ENCODE measurements at regions not wholly inside any gene's neighbourhood (a gene's known extent, or its start where the extent isn't known, plus 50 kb on each side); places are given as distances from the start of the nearest gene placed in this dataset.
A peak's percentile ranks its signal among the peaks of the same experiment; 100 is the strongest.

GRCh38 chr4:186813377-186814068 lies 89.9 kb upstream of the FAT1 start:
- in situ Hi-C loops (cut with HindIII; ENCODE audit: low sequenced_read_pairs): no loop called here
- TF ChIP-seq, protein P1, sequence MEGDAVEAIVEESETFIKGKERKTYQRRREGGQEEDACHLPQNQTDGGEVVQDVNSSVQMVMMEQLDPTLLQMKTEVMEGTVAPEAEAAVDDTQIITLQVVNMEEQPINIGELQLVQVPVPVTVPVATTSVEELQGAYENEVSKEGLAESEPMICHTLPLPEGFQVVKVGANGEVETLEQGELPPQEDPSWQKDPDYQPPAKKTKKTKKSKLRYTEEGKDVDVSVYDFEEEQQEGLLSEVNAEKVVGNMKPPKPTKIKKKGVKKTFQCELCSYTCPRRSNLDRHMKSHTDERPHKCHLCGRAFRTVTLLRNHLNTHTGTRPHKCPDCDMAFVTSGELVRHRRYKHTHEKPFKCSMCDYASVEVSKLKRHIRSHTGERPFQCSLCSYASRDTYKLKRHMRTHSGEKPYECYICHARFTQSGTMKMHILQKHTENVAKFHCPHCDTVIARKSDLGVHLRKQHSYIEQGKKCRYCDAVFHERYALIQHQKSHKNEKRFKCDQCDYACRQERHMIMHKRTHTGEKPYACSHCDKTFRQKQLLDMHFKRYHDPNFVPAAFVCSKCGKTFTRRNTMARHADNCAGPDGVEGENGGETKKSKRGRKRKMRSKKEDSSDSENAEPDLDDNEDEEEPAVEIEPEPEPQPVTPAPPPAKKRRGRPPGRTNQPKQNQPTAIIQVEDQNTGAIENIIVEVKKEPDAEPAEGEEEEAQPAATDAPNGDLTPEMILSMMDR (IDR thresholded peaks at IDR 0.05; ENCODE audit: low read depth, low read length): no peak
- DNase-seq (ENCODE audit: low read depth, low spot score): no peak
- H3K4me3 ChIP-seq (ENCODE audit: low read depth, low read length): no peak overlapping the region

GRCh38 chr4:186814535-186815070 lies 90.9 kb upstream of the FAT1 start:
- TF ChIP-seq, protein P1 (IDR thresholded peaks at IDR 0.05; ENCODE audit: low read depth, low read length): no peak
- H3K4me3 ChIP-seq (ENCODE audit: low read depth, low read length): no peak overlapping the region
- in situ Hi-C loops (cut with HindIII; ENCODE audit: low sequenced_read_pairs): no loop called here
- DNase-seq (ENCODE audit: low read depth, low spot score): no peak

DNA sequence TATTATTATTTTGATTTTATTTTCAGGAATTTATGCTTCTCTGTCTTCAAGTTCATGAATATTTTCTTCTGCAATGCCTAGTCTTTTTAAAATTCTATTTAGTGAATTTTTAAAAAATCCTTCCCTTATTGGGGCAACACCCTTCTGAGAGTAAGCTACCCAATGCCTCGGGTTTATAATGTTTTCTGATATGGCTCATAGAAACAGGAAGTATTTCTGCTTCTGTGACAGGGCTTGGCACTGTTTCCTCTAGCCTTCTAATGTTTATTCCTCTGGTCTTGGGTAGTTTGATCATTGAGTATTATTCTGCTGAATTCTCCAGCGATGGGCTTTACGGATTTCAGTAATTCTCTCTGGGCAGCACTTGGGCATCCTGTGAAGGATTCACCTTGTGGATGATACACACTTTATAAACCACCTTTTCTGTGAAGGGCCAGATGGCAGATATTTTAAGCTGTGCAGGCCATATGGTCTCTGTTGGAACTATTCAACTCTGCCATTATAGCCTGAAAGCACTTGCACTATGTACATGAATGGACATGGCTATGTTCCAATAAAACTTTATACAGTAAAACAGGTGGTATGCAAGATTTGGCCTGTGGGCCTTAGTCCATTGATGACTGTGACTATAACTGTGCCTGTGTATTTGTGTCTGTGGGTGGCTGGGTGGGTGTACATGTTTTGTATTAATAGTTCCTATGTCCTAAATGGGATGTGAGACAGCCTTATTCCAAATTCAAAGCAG lies 95.9 kb upstream of the FAT1 start:
- TF ChIP-seq, protein P1 (IDR thresholded peaks at IDR 0.05; ENCODE audit: low read depth, low read length): no peak
- no peak for DNase-seq (ENCODE audit: low read depth, low spot score)
- no peak overlapping the region for H3K4me3 ChIP-seq (ENCODE audit: low read depth, low read length)
- in situ Hi-C loops (cut with HindIII; ENCODE audit: low sequenced_read_pairs): no loop called here

DNA sequence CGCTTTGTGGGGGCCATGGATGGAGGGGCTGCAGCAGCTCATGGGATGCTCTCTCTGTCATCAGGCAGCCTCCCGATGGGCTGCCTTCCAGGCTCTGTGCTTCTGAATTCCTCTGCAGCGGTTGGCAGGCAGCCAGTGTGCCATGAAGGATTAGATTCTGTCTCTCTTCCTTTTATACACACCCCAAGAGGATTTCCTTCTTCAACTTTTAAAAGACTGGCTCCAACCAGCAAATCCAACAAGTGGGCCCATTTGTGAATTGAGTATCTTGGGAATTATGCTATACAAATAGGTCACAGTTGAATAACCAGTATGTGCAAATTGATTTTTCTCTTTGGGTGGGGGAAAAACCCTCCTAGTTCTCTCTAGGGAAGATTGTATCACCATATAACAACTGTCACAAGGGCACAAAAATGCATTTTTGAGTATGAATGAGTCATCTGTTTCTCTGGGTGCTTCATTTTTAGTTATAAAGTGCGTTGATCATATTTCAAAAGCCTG lies 96.8 kb upstream of the FAT1 start:
- TF ChIP-seq, protein P1 (IDR thresholded peaks at IDR 0.05; ENCODE audit: low read depth, low read length): no peak
- H3K4me3 ChIP-seq (ENCODE audit: low read depth, low read length): no peak overlapping the region
- peak; percentile 71 for DNase-seq (ENCODE audit: low read depth, low spot score)
- in situ Hi-C loops (cut with HindIII; ENCODE audit: low sequenced_read_pairs): no loop called here

- in situ Hi-C loops (cut with HindIII; ENCODE audit: low sequenced_read_pairs): no loop called here
- H3K4me3 ChIP-seq (ENCODE audit: low read depth, low read length): no peak overlapping the region
- DNase-seq (ENCODE audit: low read depth, low spot score): peak; percentile 32
- TF ChIP-seq, protein P1 (IDR thresholded peaks at IDR 0.05; ENCODE audit: low read depth, low read length): no peak
These were observed 100.3 kb upstream of the FAT1 start for GRCh38 chr4:186823989-186824388.

DNA sequence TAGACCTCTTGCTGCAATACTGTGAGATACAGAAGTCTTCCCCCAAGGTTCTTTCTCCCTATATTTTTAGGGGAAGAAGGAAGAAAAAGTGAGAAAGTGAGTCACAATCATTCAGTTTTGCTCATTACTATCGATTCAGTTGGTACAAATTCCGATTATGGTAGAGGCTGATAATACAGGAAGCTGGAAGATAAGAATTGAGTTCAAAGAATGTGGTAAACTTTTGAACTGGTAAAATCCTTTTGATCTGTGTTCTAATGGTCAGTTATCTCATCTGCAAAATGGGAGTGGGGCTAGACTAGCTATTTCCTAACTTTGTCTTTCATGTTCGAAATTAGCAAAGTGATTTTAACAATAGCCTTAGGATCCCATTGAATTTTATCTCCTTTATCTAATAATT lies 101.4 kb upstream of the FAT1 start:
- in situ Hi-C loops (cut with HindIII; ENCODE audit: low sequenced_read_pairs): no loop called here

More for the DNA sequence above, 101.4 kb upstream of the FAT1 start:
- DNase-seq (ENCODE audit: low read depth, low spot score): no peak
- TF ChIP-seq, protein P1 (IDR thresholded peaks at IDR 0.05; ENCODE audit: low read depth, low read length): no peak
- H3K4me3 ChIP-seq (ENCODE audit: low read depth, low read length): no peak overlapping the region

Measured in astrocyte of the spinal cord (primary cell).